Fibroblast of mammary gland (primary cell): ENCODE measurements at regions not wholly inside any gene's neighbourhood (a gene's known extent, or its start where the extent isn't known, plus 50 kb on each side); places are given as distances from the start of the nearest gene placed in this dataset.

Experiments
- DNase-seq: peaks from one replicate; pipeline ENCODE4 v3.0.0-alpha.2; 2010; ENCODE audit warnings: low read depth
- H3K4me3 ChIP-seq: 2 replicates; pipeline ENCODE4 v1.5.1; 2011; ENCODE audit warnings: low read depth, mild to moderate bottlenecking, low read length, moderate library complexity; ENCODE audit not compliant: control insufficient read depth
- CTCF ChIP-seq: conservative IDR thresholded peaks from 2 replicates; pipeline ENCODE4 v1.5.1; 2011; ENCODE audit warnings: low read depth, low read length, inconsistent platforms; ENCODE audit not compliant: control insufficient read depth, insufficient read depth

DNA sequence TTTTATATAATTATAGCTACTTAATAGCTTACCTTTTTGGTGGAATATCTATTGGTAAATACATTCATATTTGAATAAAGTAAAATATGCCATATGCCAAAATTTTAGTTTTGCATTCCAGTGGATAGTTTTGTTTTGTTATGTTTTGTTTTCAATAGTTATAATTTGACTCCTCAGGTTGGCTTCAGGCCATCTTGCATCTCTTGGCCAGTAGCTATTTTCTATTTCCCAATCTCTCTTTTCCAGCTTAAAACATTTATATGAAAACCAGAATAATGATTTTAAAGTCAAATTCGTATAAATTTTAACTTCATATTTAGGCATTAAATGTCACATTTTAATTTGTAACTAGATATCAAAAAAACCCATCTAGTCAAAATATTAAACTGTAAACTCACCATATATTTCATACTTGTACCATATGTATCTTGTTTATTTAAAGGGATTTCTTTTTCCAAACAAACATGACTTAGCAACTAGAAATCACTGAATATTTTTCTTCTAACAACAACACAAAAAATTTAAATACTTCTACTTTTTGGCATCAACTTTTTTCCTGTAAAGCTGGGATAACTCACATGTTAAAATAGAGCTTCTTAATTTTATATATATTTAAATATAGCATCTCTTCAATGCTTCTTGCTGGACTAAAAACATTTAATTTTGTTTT, 1209.6 kb downstream of the PCDH7 start:
- TF ChIP-seq CTCF = no peak
- H3K4me3 ChIP-seq = no peak overlapping the region
- DNase-seq = no peak

DNA sequence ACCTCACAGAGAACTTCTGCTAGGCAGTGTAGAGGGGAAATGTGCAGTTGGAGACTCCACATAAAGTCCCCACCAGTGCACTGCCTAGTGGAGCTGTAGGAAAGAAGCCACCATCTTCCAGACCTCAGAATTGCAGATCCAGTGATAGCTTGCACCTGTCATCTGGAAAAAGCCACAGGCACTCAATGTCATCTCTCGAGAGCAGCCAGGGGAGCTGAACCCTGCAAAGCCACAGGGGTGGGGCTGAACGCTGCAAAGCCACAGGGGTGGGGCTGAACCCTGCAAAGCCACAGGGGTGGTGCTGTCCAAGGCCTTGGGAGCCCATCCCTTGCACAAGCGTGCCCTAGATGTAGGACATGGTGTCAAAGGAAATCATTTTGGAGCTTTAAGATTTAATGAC, 1226.3 kb downstream of the PCDH7 start:
- no peak for TF ChIP-seq CTCF
- no peak for DNase-seq
- no peak overlapping the region for H3K4me3 ChIP-seq

DNA sequence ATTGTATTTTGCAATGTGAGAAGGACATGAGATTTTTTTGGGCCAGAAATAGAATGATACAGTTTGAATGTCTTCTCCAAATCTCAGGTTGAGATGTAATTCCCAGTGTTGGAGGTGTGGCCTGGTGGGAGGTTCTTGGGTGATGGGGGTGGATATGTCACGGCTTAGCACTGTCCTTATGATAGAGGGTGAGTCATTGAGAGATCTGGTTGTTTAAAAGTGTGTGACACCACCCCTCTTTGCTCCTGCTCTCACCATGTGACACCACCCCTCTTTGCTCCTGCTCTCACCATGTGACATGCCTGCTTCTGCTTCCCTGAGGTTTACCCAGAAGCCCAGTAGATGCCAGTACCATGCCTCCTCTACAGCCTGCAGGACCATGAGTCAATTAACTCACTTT, 1226.9 kb downstream of the PCDH7 start:
- DNase-seq = no peak
- TF ChIP-seq CTCF = no peak
- no peak overlapping the region for H3K4me3 ChIP-seq

DNA sequence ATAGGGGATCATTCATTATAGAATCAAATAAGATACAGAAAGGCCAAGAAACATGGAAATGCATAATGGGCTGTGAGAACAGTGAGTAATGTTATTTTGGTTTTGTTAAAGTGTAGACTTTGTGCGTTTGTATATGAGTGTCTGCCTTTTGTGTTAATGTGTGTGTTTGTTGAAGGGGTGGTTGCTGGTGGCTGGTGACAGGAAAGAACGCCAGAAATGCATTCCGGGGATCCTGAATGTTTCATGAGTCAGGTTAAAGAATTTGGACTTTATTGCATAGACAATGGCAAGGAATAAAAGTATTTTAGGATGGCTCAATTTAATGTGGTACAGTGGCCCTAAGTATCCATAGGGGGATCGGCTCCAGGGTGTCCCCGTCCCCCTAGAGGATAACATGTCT, 1228.9 kb downstream of the PCDH7 start:
- no peak overlapping the region for H3K4me3 ChIP-seq
- no peak for DNase-seq
- no peak for TF ChIP-seq CTCF

GRCh38 chr4:31955346-31955745, 1235.2 kb downstream of the PCDH7 start:
- DNase-seq = no peak
- TF ChIP-seq CTCF = no peak
- H3K4me3 ChIP-seq = no peak overlapping the region

DNA sequence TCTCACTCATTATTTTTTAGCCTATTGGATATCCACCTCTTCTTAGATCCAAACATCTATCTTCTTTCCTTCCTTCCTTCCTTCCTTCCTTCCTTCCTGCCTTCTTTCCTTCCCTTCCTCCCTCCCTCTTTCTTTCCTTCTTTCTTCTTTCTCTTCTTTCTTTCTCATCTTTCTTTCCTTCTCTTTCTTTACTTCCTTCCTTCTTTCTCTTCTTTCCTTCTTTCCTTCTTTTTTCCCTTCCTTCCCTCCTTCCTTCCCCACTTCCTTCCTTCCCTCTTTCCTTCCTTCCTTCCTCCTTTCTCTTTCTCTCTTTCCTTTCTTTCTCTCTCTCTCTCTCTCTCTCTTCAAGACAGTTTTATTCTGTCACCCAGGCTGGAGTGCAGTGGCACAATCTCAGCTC, 1239.8 kb downstream of the PCDH7 start:
- no peak overlapping the region for H3K4me3 ChIP-seq
- no peak for TF ChIP-seq CTCF
- no peak for DNase-seq

GRCh38 chr4:31964685-31965084, 1244.5 kb downstream of the PCDH7 start:
- H3K4me3 ChIP-seq = no peak overlapping the region
- TF ChIP-seq CTCF = no peak
- DNase-seq = no peak
